ENCODE measurements at regions not wholly inside any gene's neighbourhood (a gene's known extent, or its start where the extent isn't known, plus 50 kb on each side); places are given as distances from the start of the nearest gene placed in this dataset.
A peak's percentile ranks its signal among the peaks of the same experiment; 100 is the strongest.
"Not testable (repeated sequence)": the region's sequence is repeated elsewhere in the genome, so short reads cannot be mapped to it uniquely, and the experiment has no call there.

- DNase-seq (ENCODE audit: low spot score): no peak
- FAIRE-seq: no peak
Observed at GRCh38 chr13:37510441-37510840, 88.1 kb downstream of the POSTN start.

GRCh38 chr13:37505531-37505930, 93.0 kb downstream of the POSTN start:
- no peak for FAIRE-seq

DNA sequence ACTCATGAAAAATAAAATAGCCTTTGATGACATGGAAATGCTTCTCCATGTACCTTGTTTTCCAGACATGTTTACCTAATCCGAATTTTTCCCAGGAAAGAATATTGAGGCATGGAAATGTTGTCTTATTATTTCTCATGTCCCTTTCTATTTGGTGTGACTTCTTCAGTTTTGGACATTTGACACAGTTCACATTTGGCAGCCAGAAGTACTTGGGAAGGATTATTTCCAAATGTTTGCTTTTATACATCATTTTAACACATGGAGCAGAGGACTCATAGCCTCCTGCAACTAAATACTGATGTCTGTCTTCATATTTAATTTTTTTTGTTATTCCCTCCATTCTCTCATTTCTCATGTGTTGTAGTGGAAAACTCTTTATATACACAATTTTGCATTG, 94.3 kb downstream of the POSTN start:
- no peak for DNase-seq (ENCODE audit: low spot score)

More at GRCh38 chr13:37505531-37505930, 93.0 kb downstream of the POSTN start:
- DNase-seq (ENCODE audit: low spot score): no peak

GRCh38 chr13:37503287-37503686, 95.3 kb downstream of the POSTN start:
- DNase-seq (ENCODE audit: low spot score) (no peak), FAIRE-seq (no peak)

More for the DNA sequence above, 94.3 kb downstream of the POSTN start:
- FAIRE-seq: no peak

GRCh38 chr13:37502303-37502993, 96.1 kb downstream of the POSTN start:
- DNase-seq (ENCODE audit: low spot score); FAIRE-seq: not testable (repeated sequence)

DNA sequence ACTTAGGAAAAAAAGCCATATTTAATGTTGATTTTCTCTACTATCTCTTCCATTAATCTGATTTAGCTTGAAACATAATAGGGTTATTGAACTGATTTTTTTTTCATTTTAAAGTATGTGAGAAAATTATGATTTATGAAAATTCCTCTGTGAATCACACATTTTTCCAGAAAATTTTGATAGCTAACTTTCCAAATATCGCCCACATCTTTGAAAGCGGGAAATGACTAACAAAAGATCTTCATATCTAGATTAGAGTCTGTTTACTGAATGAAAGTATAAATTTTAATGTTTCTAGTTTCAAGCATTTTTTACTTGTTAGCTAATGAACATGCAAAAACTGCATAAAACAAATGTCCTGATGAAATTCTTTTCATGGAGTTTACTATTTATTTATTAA, 97.4 kb downstream of the POSTN start:
- FAIRE-seq (no peak), DNase-seq (ENCODE audit: low spot score) (no peak)

GRCh38 chr13:37495046-37495445, 103.5 kb downstream of the POSTN start:
- FAIRE-seq (no peak), DNase-seq (ENCODE audit: low spot score) (peak; percentile 52)

DNA sequence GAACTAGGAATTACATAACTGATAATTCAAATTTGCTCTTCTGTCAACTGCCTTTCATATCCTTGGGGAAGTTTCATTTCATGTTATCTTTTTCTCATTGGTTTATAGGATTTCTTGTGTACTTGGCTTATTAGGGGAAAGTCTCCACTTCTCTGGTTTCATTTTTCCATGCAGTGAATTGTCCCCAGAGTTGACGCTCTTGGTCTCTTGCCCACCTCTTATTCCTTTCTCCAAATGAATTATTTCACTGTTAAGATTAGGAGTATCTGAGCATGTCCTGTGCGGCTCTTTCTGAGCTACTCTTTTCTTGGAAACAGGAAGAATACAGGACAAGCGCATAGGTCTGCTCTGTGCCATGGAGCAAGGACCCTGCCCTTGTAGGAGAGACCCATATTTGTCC, 104.8 kb downstream of the POSTN start:
- FAIRE-seq (no peak), DNase-seq (ENCODE audit: low spot score) (no peak)

GRCh38 chr13:37492741-37493514, 105.6 kb downstream of the POSTN start:
- FAIRE-seq (peak; percentile 51), DNase-seq (ENCODE audit: low spot score) (peak; percentile 76)

- FAIRE-seq: no peak
- DNase-seq (ENCODE audit: low spot score): no peak
Observed at GRCh38 chr13:37492075-37492474, 106.5 kb downstream of the POSTN start.

DNA sequence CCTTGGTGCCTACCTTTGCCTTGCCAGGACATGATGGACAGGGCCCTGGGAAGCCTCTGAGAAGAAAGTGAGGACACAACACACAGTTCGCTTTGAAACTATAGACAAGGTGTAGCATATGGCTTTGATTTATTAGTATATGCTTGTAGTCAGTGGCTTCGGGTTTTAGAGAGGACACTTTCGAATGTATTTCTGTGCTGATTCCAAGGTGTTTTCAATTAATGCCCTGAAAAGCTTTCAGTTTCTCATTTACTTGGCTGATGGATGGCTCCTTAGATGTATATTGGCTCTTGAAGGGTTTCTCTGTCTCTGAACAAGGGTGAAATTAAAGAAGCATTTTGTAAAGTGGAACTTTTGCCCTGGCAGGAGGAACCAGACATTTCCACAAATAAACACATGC, 106.9 kb downstream of the POSTN start:
- DNase-seq (ENCODE audit: low spot score) (no peak), FAIRE-seq (no peak)

DNA sequence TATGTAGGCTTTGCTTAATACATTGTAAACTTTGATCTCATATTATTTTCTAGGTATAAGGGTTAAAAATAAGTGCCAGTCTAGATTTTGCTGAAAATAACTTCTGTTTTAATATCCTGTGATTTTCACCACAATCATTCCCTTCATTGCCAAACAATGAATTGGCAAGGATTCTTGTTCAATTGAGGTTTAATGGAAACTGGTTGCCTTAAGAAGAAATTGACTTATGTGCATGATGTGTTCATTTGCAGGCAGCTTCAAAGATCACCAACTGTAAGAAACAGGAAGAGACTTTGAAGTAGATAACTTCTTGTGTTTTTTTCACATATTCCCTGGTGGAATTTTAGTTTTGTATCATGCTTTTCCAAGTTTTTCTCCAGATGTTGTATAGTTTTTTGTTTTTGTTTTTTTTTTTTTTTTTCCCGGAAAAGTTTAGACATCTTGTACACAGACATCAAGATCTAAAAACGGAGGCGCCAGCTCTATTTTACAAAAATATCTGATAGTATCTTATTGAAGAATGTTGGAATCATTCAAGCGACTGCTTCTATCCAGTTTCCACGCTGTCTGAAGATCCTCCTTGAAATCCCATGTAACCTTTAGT, 108.3 kb downstream of the POSTN start:
- FAIRE-seq: no peak
- no peak for DNase-seq (ENCODE audit: low spot score)

GRCh38 chr13:37488726-37489125, 109.8 kb downstream of the POSTN start:
- DNase-seq (ENCODE audit: low spot score) (no peak), FAIRE-seq (no peak)

GRCh38 chr13:37486171-37486681, 112.3 kb downstream of the POSTN start:
- no peak for DNase-seq (ENCODE audit: low spot score)
- FAIRE-seq: no peak

GRCh38 chr13:37485756-37486155, 112.8 kb downstream of the POSTN start:
- no peak for FAIRE-seq
- no peak for DNase-seq (ENCODE audit: low spot score)

DNA sequence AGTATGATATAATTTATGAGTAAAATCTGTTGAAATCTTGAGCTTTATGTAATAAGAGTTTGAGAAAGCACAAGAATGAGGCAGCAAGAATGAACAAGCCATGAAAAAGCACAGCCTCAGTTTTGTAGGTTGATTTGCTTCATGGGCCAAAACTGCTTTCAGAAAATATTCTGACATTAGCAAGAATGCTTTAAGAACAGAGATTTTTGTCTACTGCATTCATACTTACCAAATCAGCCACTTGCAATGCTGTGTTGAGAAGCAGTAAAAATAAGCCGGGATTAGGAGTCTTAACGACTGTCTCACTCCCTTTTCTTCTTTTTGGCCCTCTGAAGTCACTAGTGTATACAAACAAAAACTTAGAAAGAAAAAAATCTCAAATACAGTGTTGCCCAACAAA, 114.5 kb downstream of the POSTN start:
- FAIRE-seq (no peak), DNase-seq (ENCODE audit: low spot score) (no peak)

- FAIRE-seq (no peak), DNase-seq (ENCODE audit: low spot score) (no peak)
Observed at GRCh38 chr13:37482331-37482730, 116.2 kb downstream of the POSTN start.

GRCh38 chr13:37481885-37482227, 116.7 kb downstream of the POSTN start:
- FAIRE-seq (no peak), DNase-seq (ENCODE audit: low spot score) (no peak)

DNA sequence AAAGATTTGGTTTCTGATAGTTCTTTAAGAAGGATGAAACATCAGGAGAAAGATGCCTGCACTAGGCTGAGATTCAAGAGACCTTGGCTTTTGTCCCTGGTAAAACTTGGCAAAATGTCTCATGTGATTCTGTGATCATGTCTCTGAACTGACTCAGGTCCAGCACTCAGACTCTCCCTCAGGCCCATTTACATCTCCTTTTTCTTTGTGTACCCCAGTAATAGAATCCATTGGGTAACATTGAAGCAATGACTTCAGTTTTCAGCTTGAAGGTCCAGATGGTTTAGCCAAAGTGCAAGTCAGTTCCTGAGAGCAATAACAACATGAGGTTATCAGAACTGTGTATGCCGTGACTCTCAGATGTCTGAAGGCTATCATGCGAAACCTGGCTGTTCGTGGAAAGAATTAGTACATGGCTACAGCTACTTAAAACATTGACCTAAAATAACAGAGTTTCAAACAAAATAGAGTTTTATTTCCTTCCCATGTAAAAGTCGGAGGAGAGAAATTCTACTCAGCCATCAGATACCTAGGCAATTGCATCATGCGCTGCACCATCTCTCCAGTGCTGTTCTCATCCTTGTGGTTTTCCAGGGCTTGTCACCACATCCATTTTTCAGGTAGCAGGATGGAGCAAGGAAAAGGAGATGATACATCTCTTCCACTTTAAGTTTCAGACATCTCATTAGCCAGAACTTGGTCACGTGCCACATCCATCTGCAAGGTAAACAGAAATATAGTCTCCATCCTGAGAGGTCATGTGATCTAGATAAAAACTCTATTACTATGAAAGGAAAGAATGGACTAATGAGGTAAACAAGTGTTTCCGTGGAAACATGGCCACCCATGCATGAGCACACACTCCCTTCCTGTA, 117.3 kb downstream of the POSTN start:
- DNase-seq (ENCODE audit: low spot score) (peak; percentile 24), FAIRE-seq (no peak)

DNA sequence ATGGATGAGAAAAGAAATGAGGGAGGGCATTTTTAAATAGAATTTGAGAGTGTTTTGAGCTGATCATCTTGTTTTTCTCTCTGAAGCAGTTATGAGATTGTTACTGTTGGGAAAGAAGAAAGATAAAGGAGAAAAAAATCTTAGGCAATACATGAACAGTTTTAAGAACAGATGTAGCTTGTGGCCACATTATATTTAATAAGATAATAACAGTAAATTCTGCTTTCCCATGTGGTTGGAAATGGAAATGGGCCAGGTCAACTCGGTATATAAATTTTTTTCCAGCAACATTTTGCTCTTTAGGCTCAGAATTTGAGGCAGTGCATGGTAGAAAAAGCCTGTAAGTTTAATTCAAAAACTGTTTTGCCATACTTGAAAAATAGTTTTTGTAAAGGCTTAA, 118.7 kb downstream of the POSTN start:
- DNase-seq (ENCODE audit: low spot score) (no peak), FAIRE-seq (no peak)

GRCh38 chr13:37476874-37477273, 121.7 kb downstream of the POSTN start:
- DNase-seq (ENCODE audit: low spot score): no peak
- no peak for FAIRE-seq
